AG09309 (cell line): ENCODE measurements at regions not wholly inside any gene's neighbourhood (a gene's known extent, or its start where the extent isn't known, plus 50 kb on each side); places are given as distances from the start of the nearest gene placed in this dataset.

Experiments used
- DNase-seq: peaks from one replicate; pipeline ENCODE4 v3.0.0-alpha.2; 2010; ENCODE audit warnings: low read depth
- H3K4me3 ChIP-seq: 2 replicates; pipeline ENCODE4 v1.5.1; 2011; ENCODE audit warnings: mild to moderate bottlenecking, low read depth, low read length, moderate library complexity; ENCODE audit not compliant: control insufficient read depth
- TF ChIP-seq, protein P1 (sequence below): IDR thresholded peaks from 2 replicates; pipeline ENCODE4 v1.5.1; 2011; ENCODE audit warnings: mild to moderate bottlenecking, low read depth, low read length, inconsistent platforms; ENCODE audit not compliant: insufficient read depth, control insufficient read depth; ENCODE audit errors: missing control alignments

- TF ChIP-seq, protein P1, sequence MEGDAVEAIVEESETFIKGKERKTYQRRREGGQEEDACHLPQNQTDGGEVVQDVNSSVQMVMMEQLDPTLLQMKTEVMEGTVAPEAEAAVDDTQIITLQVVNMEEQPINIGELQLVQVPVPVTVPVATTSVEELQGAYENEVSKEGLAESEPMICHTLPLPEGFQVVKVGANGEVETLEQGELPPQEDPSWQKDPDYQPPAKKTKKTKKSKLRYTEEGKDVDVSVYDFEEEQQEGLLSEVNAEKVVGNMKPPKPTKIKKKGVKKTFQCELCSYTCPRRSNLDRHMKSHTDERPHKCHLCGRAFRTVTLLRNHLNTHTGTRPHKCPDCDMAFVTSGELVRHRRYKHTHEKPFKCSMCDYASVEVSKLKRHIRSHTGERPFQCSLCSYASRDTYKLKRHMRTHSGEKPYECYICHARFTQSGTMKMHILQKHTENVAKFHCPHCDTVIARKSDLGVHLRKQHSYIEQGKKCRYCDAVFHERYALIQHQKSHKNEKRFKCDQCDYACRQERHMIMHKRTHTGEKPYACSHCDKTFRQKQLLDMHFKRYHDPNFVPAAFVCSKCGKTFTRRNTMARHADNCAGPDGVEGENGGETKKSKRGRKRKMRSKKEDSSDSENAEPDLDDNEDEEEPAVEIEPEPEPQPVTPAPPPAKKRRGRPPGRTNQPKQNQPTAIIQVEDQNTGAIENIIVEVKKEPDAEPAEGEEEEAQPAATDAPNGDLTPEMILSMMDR: no peak
- no peak for DNase-seq
- H3K4me3 ChIP-seq: no peak overlapping the region
These were observed 929.7 kb upstream of the KCND2 start for GRCh38 chr7:119343289-119343688.

GRCh38 chr7:119344466-119344865 is 928.5 kb upstream of the KCND2 start:
- TF ChIP-seq, protein P1: no peak
- no peak for DNase-seq
- no peak overlapping the region for H3K4me3 ChIP-seq

- TF ChIP-seq, protein P1: no peak
- no peak overlapping the region for H3K4me3 ChIP-seq
- no peak for DNase-seq
These were observed 924.5 kb upstream of the KCND2 start for GRCh38 chr7:119348491-119348890.

- H3K4me3 ChIP-seq: no peak overlapping the region
- no peak for DNase-seq
- TF ChIP-seq, protein P1: no peak
These were observed 922.6 kb upstream of the KCND2 start for GRCh38 chr7:119350334-119350733.

- TF ChIP-seq, protein P1: no peak
- DNase-seq: no peak
- H3K4me3 ChIP-seq: no peak overlapping the region
These were observed 921.7 kb upstream of the KCND2 start for GRCh38 chr7:119351320-119351719.

DNA sequence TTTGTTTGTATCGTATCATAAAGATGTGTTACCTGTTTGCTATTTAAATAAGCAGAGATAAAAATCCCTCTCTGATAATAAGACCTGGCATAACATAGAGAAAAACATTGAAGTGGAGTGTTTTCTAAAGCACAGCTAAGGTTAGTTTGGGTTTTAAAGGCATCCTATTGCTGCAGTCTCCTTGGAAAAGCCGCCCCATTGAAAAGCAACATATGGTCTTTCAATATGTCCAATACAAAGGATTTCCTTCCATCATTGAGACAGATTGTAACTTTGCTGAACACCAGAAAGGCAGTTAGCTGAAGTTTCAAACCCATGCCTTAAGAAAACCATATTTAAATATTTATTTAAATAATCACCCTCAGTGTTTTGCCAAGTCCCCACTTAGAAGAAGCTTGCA is 898.5 kb upstream of the KCND2 start:
- no peak overlapping the region for H3K4me3 ChIP-seq
- DNase-seq: no peak
- TF ChIP-seq, protein P1: no peak

- TF ChIP-seq, protein P1: no peak
- DNase-seq: no peak
- H3K4me3 ChIP-seq: no peak overlapping the region
These were observed 895.1 kb upstream of the KCND2 start for GRCh38 chr7:119377861-119378260.
